ENCODE measurements at regions not wholly inside any gene's neighbourhood (a gene's known extent, or its start where the extent isn't known, plus 50 kb on each side); places are given as distances from the start of the nearest gene placed in this dataset.

DNA sequence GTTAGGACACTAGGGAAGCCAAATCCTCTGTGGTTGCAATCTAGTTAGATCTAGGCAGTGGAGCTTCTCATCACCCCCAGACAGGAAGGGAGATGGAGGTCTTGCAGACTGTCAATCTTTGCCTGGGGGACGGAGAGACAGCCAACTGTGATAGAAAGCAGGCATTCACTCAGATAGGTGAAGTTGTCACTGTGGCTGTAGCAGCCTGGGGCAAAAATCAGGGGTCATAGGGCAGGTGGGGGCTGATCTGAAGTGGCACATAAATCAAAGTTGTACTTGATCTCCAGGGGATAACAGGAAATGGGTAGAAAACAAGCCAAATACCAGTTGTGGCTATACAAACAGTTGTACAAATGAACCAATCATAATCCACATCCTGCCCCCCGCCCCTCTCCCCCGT lies 620.9 kb upstream of the USP24 start:
- H2AK5ac ChIP-seq (ENCODE audit: low read length, severe bottlenecking): no peak overlapping the region

DNA sequence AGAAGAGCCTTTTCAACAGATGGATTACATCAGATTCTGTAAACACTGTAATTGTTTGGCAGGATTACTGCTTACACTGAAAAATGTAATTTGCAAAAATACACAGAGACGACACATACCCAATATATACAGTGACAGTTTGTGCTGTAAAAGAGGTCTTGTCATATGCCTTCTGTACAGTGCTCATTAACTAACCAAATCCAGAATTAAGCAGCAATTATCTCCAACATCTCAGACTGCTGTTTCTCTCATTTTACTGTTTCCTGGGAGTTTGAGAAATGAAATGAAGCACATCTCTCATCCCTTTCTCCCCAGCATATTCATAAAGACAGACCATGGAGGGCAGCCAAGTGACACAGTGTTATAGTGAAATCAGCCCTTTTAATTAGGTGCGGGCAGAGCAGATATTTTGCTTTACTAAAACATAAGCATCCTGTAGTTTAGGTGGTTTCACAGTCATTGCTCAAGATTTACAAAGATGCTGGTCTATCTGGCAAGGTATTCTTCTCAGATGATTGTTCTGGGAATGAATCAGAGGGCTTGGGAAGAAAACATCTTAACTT lies 618.4 kb upstream of the USP24 start:
- Histone ChIP-seq H2BK120ac (ENCODE audit: low read depth, low read length) (no peak overlapping the region), H3K4me3 (ENCODE audit: insufficient read depth in 1 of 2, low read depth in 1 of 2, low read length in 2 of 2) (no peak overlapping the region), H4K91ac (ENCODE audit: low read length) (no peak overlapping the region), H3K9ac (ENCODE audit: low read length) (peak overlapping the region; percentile 62), H3K79me1 (replicated peaks; ENCODE audit: low read length, poor library complexity, severe bottlenecking) (no peaks in the 10 kb centered on the region), H2AK5ac (ENCODE audit: low read length, severe bottlenecking) (no peak overlapping the region), H2BK15ac (ENCODE audit: low read depth, poor library complexity, severe bottlenecking) (no peak overlapping the region), H3K4me1 (ENCODE audit: control insufficient read depth, insufficient read depth, low read depth, low read length) (no peaks in the 10 kb centered on the region), H3K4ac (ENCODE audit: low read depth in 1 of 2, low read length in 2 of 2) (no peak overlapping the region), H2BK5ac (ENCODE audit: low read depth, low read length, poor library complexity, severe bottlenecking) (no peak overlapping the region), H4K8ac (ENCODE audit: low read length) (no peak overlapping the region), H3K36me3 (ENCODE audit: control insufficient read depth in 1 of 2, insufficient read depth in 2 of 2, low read depth in 1 of 2, low read length in 2 of 2) (no peaks in the 10 kb centered on the region), H3K18ac (ENCODE audit: low read depth in 1 of 2, low read length in 2 of 2) (no peak overlapping the region), H3K9me3 (ENCODE audit: control insufficient read depth, low read length) (peaks cover 5% of the 10 kb centered on the region), H3K14ac (ENCODE audit: low read length in 2 of 2) (no peak overlapping the region), H3K4me2 (ENCODE audit: low read length, poor library complexity, severe bottlenecking) (no peak overlapping the region), H3K27ac (ENCODE audit: low read length, poor library complexity, severe bottlenecking) (no peak overlapping the region), H2AFZ (ENCODE audit: low read depth, low read length) (no peak overlapping the region), H3K23ac (ENCODE audit: low read length in 2 of 2) (no peak overlapping the region), H3K27me3 (ENCODE audit: control insufficient read depth in 1 of 2, insufficient read depth in 1 of 2, low read length in 2 of 2) (no peaks in the 10 kb centered on the region), H2BK12ac (ENCODE audit: low read length in 2 of 2) (peak overlapping the region in 1 of 2 experiments; percentile 82)
- DNase-seq: peak; percentile 24
- WGBS: 62% methylated on average over 2 of the region's 2 CpGs

More for the DNA sequence above, 620.9 kb upstream of the USP24 start:
- Histone ChIP-seq H3K27me3 (ENCODE audit: control insufficient read depth in 1 of 2, insufficient read depth in 1 of 2, low read length in 2 of 2) (peaks cover 0 to 3% of the 10 kb centered on the region in 2 experiments), H2BK120ac (ENCODE audit: low read depth, low read length) (peak overlapping the region; percentile 51), H3K14ac (ENCODE audit: low read length in 2 of 2) (no peak overlapping the region), H4K91ac (ENCODE audit: low read length) (peak overlapping the region; percentile 49), H3K79me1 (replicated peaks; ENCODE audit: low read length, poor library complexity, severe bottlenecking) (no peaks in the 10 kb centered on the region), H2AFZ (ENCODE audit: low read depth, low read length) (no peak overlapping the region), H2BK5ac (ENCODE audit: low read depth, low read length, poor library complexity, severe bottlenecking) (no peak overlapping the region), H3K27ac (ENCODE audit: low read length, poor library complexity, severe bottlenecking) (no peak overlapping the region), H3K4ac (ENCODE audit: low read depth in 1 of 2, low read length in 2 of 2) (no peak overlapping the region), H3K18ac (ENCODE audit: low read depth in 1 of 2, low read length in 2 of 2) (peak overlapping the region; percentile 16 to 55), H3K36me3 (ENCODE audit: control insufficient read depth in 1 of 2, insufficient read depth in 2 of 2, low read depth in 1 of 2, low read length in 2 of 2) (no peaks in the 10 kb centered on the region), H3K4me1 (ENCODE audit: control insufficient read depth, insufficient read depth, low read depth, low read length) (no peaks in the 10 kb centered on the region), H3K4me2 (ENCODE audit: low read length, poor library complexity, severe bottlenecking) (no peak overlapping the region), H3K9ac (ENCODE audit: low read length) (no peak overlapping the region), H3K4me3 (ENCODE audit: insufficient read depth in 1 of 2, low read depth in 1 of 2, low read length in 2 of 2) (no peak overlapping the region), H3K9me3 (ENCODE audit: control insufficient read depth, low read length) (peaks cover 5% of the 10 kb centered on the region), H2BK15ac (ENCODE audit: low read depth, poor library complexity, severe bottlenecking) (no peak overlapping the region), H3K23ac (ENCODE audit: low read length in 2 of 2) (no peak overlapping the region), H4K8ac (ENCODE audit: low read length) (no peak overlapping the region), H2BK12ac (ENCODE audit: low read length in 2 of 2) (peak overlapping the region in 1 of 2 experiments; percentile 12)
- no peak for DNase-seq
- WGBS: 29% methylated on average over 1 of the region's 3 CpGs

DNA sequence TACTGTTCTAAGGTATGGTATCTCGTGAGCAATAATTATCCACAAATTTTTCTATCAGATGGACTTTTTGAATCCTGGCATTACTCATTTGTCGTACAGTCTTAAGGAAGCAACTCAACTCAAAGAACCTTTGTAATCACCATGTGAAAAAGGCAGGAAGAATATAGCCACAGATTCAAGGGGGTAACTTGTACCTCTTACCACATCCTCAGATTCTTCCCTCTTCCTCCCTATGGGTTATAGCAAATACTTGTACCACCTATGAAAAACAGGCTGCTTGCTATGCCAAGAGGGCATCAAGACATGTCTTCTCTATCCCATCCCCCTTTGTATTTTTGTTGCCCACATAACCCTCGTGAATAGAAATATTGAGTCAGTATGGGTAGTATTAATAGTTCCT lies 616.6 kb upstream of the USP24 start:
- no peak overlapping the region for H3K27ac ChIP-seq (ENCODE audit: low read length, poor library complexity, severe bottlenecking)

DNA sequence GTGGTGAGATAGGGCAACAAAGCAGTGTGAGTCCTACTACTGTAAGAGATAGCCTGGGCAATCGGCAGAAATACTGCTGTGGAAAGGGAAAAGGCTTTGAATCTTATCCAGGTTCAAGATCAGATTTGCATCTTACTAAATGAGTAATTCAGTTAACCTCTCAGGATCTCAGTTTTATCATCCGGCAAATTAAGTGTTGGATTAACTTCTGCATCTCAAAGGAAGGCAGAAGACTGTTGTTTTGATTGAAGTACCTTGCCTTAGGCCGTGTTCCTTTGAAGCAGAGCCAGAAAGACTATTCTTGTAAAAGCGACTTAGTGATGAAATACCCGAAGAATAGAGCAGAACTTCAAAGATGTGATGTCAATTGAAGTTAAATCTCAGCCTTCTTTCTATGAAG lies 612.9 kb upstream of the USP24 start:
- Histone ChIP-seq H2BK5ac (ENCODE audit: low read depth, low read length, poor library complexity, severe bottlenecking) (no peak overlapping the region), H3K4me2 (ENCODE audit: low read length, poor library complexity, severe bottlenecking) (no peak overlapping the region), H3K23ac (ENCODE audit: low read length in 2 of 2) (no peak overlapping the region), H2BK12ac (ENCODE audit: low read length in 2 of 2) (peak overlapping the region in 1 of 2 experiments; percentile 95), H3K9me3 (ENCODE audit: control insufficient read depth, low read length) (no peaks in the 10 kb centered on the region), H3K27ac (ENCODE audit: low read length, poor library complexity, severe bottlenecking) (no peak overlapping the region), H2AFZ (ENCODE audit: low read depth, low read length) (no peak overlapping the region), H4K91ac (ENCODE audit: low read length) (no peak overlapping the region), H3K4me1 (ENCODE audit: control insufficient read depth, insufficient read depth, low read depth, low read length) (no peaks in the 10 kb centered on the region), H2BK15ac (ENCODE audit: low read depth, poor library complexity, severe bottlenecking) (no peak overlapping the region), H3K4me3 (ENCODE audit: insufficient read depth in 1 of 2, low read depth in 1 of 2, low read length in 2 of 2) (no peak overlapping the region), H4K8ac (ENCODE audit: low read length) (no peak overlapping the region), H3K36me3 (ENCODE audit: control insufficient read depth in 1 of 2, insufficient read depth in 2 of 2, low read depth in 1 of 2, low read length in 2 of 2) (no peaks in the 10 kb centered on the region), H2BK120ac (ENCODE audit: low read depth, low read length) (no peak overlapping the region), H3K27me3 (ENCODE audit: control insufficient read depth in 1 of 2, insufficient read depth in 1 of 2, low read length in 2 of 2) (no peaks in the 10 kb centered on the region), H3K14ac (ENCODE audit: low read length in 2 of 2) (no peak overlapping the region), H3K9ac (ENCODE audit: low read length) (peak overlapping the region; percentile 9), H3K4ac (ENCODE audit: low read depth in 1 of 2, low read length in 2 of 2) (peak overlapping the region in 1 of 2 experiments; percentile 77), H3K18ac (ENCODE audit: low read depth in 1 of 2, low read length in 2 of 2) (no peak overlapping the region), H3K79me1 (replicated peaks; ENCODE audit: low read length, poor library complexity, severe bottlenecking) (no peaks in the 10 kb centered on the region), H2AK5ac (ENCODE audit: low read length, severe bottlenecking) (no peak overlapping the region)
- DNase-seq: no peak
- WGBS: 95% methylated on average over 5 of the region's 5 CpGs

More for the DNA sequence above, 616.6 kb upstream of the USP24 start:
- H2AFZ ChIP-seq (ENCODE audit: low read depth, low read length): no peak overlapping the region
- no peak overlapping the region for H3K9ac ChIP-seq (ENCODE audit: low read length)
- H3K18ac ChIP-seq (ENCODE audit: low read depth in 1 of 2, low read length in 2 of 2): no peak overlapping the region
- no peaks in the 10 kb centered on the region for H3K9me3 ChIP-seq (ENCODE audit: control insufficient read depth, low read length)
- no peak overlapping the region for H2BK120ac ChIP-seq (ENCODE audit: low read depth, low read length)
- no peak for DNase-seq
- no peak overlapping the region for H3K23ac ChIP-seq (ENCODE audit: low read length in 2 of 2)
- H3K14ac ChIP-seq (ENCODE audit: low read length in 2 of 2): no peak overlapping the region
- H3K4me2 ChIP-seq (ENCODE audit: low read length, poor library complexity, severe bottlenecking): no peak overlapping the region
- H3K79me1 ChIP-seq (replicated peaks; ENCODE audit: low read length, poor library complexity, severe bottlenecking): no peaks in the 10 kb centered on the region
- no peak overlapping the region for H2BK15ac ChIP-seq (ENCODE audit: low read depth, poor library complexity, severe bottlenecking)
- no peak overlapping the region for H2AK5ac ChIP-seq (ENCODE audit: low read length, severe bottlenecking)
- H2BK12ac ChIP-seq (ENCODE audit: low read length in 2 of 2): no peak overlapping the region
- H4K91ac ChIP-seq (ENCODE audit: low read length): no peak overlapping the region
- H3K27me3 ChIP-seq (ENCODE audit: control insufficient read depth in 1 of 2, insufficient read depth in 1 of 2, low read length in 2 of 2): no peaks in the 10 kb centered on the region
- H2BK5ac ChIP-seq (ENCODE audit: low read depth, low read length, poor library complexity, severe bottlenecking): no peak overlapping the region
- no peak overlapping the region for H3K4ac ChIP-seq (ENCODE audit: low read depth in 1 of 2, low read length in 2 of 2)
- no peaks in the 10 kb centered on the region for H3K36me3 ChIP-seq (ENCODE audit: control insufficient read depth in 1 of 2, insufficient read depth in 2 of 2, low read depth in 1 of 2, low read length in 2 of 2)
- no peaks in the 10 kb centered on the region for H3K4me1 ChIP-seq (ENCODE audit: control insufficient read depth, insufficient read depth, low read depth, low read length)
- no peak overlapping the region for H3K4me3 ChIP-seq (ENCODE audit: insufficient read depth in 1 of 2, low read depth in 1 of 2, low read length in 2 of 2)
- 98% methylated on average over 2 of the region's 3 CpGs for WGBS
- no peak overlapping the region for H4K8ac ChIP-seq (ENCODE audit: low read length)
